Right lobe of liver (tissue), 4 donors: ENCODE measurements at regions not wholly inside any gene's neighbourhood (a gene's known extent, or its start where the extent isn't known, plus 50 kb on each side); places are given as distances from the start of the nearest gene placed in this dataset.

ENCODE experiments used
- POLR2A ChIP-seq: fragments of 450-650 bp; IDR thresholded peaks from one replicate; pipeline ENCODE4 v1.6.1; 2017; ENCODE audit warnings: antibody characterized with exemption, mild to moderate bottlenecking
- TF ChIP-seq, protein P1 (sequence below), 4 donors: fragments of 200-600 bp in 3 of 4; fragments of 450-650 bp in 1 of 4; IDR thresholded peaks; one replicate each; pipeline versions ENCODE4 v1.5.1 to v1.8.0; 2016 to 2022; ENCODE audit warnings: antibody characterized with exemption in 4 of 4, mild to moderate bottlenecking in 2 of 4
- donor health status: DM: no; HTN: no; CAD: no.
- donor health status: DM: no; HTN: no; CAD: no.
- donor health status: DM: no; HTN: yes; CAD: no.

DNA sequence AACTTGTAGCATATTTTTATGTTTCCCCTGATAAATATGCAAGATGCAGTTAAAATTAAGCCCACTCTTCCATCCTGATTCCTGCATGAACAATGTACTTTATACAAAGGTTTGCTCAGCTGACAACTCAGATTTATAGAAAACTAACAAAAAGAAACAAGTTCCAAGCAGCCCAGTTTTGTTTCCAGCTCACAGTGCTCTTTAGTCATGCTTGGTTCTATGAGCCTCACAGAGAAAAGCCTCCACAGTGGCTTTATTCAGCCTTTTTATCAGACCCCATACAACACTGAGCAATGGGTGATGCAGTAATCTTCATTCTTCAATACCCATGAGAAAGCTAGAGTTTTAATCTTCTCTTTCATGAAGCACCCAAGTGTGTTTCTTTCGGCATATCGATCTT lies 329.6 kb downstream of the SLCO4C1 start:
- TF ChIP-seq, protein P1, sequence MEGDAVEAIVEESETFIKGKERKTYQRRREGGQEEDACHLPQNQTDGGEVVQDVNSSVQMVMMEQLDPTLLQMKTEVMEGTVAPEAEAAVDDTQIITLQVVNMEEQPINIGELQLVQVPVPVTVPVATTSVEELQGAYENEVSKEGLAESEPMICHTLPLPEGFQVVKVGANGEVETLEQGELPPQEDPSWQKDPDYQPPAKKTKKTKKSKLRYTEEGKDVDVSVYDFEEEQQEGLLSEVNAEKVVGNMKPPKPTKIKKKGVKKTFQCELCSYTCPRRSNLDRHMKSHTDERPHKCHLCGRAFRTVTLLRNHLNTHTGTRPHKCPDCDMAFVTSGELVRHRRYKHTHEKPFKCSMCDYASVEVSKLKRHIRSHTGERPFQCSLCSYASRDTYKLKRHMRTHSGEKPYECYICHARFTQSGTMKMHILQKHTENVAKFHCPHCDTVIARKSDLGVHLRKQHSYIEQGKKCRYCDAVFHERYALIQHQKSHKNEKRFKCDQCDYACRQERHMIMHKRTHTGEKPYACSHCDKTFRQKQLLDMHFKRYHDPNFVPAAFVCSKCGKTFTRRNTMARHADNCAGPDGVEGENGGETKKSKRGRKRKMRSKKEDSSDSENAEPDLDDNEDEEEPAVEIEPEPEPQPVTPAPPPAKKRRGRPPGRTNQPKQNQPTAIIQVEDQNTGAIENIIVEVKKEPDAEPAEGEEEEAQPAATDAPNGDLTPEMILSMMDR (IDR thresholded peaks at IDR 0.05) = no peak
- TF ChIP-seq POLR2A = no peak
